H1 (cell line): ENCODE measurements at regions not wholly inside any gene's neighbourhood (a gene's known extent, or its start where the extent isn't known, plus 50 kb on each side); places are given as distances from the start of the nearest gene placed in this dataset.

Experiments
- CTCF ChIP-seq, 3 experiments: IDR thresholded peaks; 1 replicate in 2 of 3; 2 replicates in 1 of 3; pipeline versions ENCODE4 v1.5.1 to v1.6.1; 2011; ENCODE audit warnings: low read length in 3 of 3, mild to moderate bottlenecking in 3 of 3, inconsistent platforms in 2 of 3, low read depth in 1 of 3, moderate library complexity in 1 of 3; ENCODE audit not compliant: insufficient read depth in 1 of 3; ENCODE audit errors: control extremely low read depth in 1 of 3
- EP300 ChIP-seq, 2 experiments: IDR thresholded peaks; 1 replicate in 1 of 2; 2 replicates in 1 of 2; pipeline ENCODE4 v1.6.1; 2011 to 2012; ENCODE audit warnings: low read depth in 2 of 2, low read length in 2 of 2, mild to moderate bottlenecking in 2 of 2, borderline replicate concordance in 1 of 2, inconsistent platforms in 1 of 2, moderate library complexity in 1 of 2
- EZH2 ChIP-seq: fragments of 200-600 bp; sonication (generic); IDR thresholded peaks from 2 replicates; pipeline ENCODE4 v1.7.1; 2012; ENCODE audit warnings: low read depth, mild to moderate bottlenecking, moderate library complexity, low read length, inconsistent platforms; ENCODE audit not compliant: severe bottlenecking
- KDM1A ChIP-seq: fragments of 200-600, 300-600 bp; sonication (generic); IDR thresholded peaks from 2 replicates; pipeline ENCODE4 v1.7.1; 2016; ENCODE audit warnings: mild to moderate bottlenecking, low read length, borderline replicate concordance
- NRF1 ChIP-seq: IDR thresholded peaks from 2 replicates; pipeline ENCODE4 v1.6.1; 2011; ENCODE audit warnings: mild to moderate bottlenecking, low read depth, low read length, improper control_type of control experiment
- POLR2A ChIP-seq, 2 experiments: IDR thresholded peaks; 1 replicate in 1 of 2; 2 replicates in 1 of 2; pipeline ENCODE4 v1.6.1; 2011; ENCODE audit warnings: low read depth in 2 of 2, low read length in 2 of 2, mild to moderate bottlenecking in 2 of 2; ENCODE audit errors: control extremely low read depth in 1 of 2
- RFX5 ChIP-seq: IDR thresholded peaks from 2 replicates; pipeline ENCODE4 v1.6.1; 2011; ENCODE audit warnings: low read depth, low read length, improper control_type of control experiment, borderline replicate concordance

GRCh38 chr13:72567566-72567965 lies 159.9 kb downstream of the MZT1 start:
- TF ChIP-seq NRF1, result no peak
- TF ChIP-seq EZH2, result no peak
- no peak for TF ChIP-seq KDM1A
- no peak for TF ChIP-seq POLR2A (IDR thresholded peaks at IDR 0.05; ENCODE audit: control extremely low read depth in 1 of 2, low read depth in 2 of 2, low read length in 2 of 2)
- TF ChIP-seq EP300 (IDR thresholded peaks at IDR 0.05; ENCODE audit: borderline replicate concordance in 1 of 2, low read depth in 2 of 2, low read length in 2 of 2), result no peak
- no peak for TF ChIP-seq RFX5
- TF ChIP-seq CTCF (IDR thresholded peaks at IDR 0.05; ENCODE audit: control extremely low read depth in 1 of 3, insufficient read depth in 1 of 3, low read depth in 1 of 3, low read length in 3 of 3), result peak; percentile 20 to 44 (median 39); a peak in 3 of 4 replicates
